SK-N-SH (cell line): ENCODE measurements at regions not wholly inside any gene's neighbourhood (a gene's known extent, or its start where the extent isn't known, plus 50 kb on each side); places are given as distances from the start of the nearest gene placed in this dataset.

Experiments
- CTCF ChIA-PET: fragments of 300-600, 350-600 bp; formaldehyde crosslinking; extraction: SDS; loops from one replicate; lab custom pipeline; 2021; lab: Yijun Ruan, JAX
- POLR2A ChIA-PET: fragments of 350-600 bp; sonication (Branson Sonifier 250); formaldehyde crosslinking; extraction: SDS; loops from one replicate; lab custom pipeline; 2020; ENCODE audit warnings: antibody characterized with exemption, inconsistent platforms; lab: Yijun Ruan, JAX
- DNase-seq: peaks from one replicate; pipeline ENCODE4 v3.0.0; 2012
- H2AFZ ChIP-seq: fragments of 200-600 bp; sonication (generic); 2 replicates; pipeline ENCODE4 v1.8.1; 2016; ENCODE audit warnings: antibody characterized with exemption, mild to moderate bottlenecking, low read depth
- H3F3A ChIP-seq: fragments of 200-600 bp; sonication (generic); replicated peaks from 2 replicates; pipeline ENCODE3; 2016; ENCODE audit warnings: antibody characterized with exemption, mild to moderate bottlenecking; ENCODE audit not compliant: insufficient read depth
- H3K27ac ChIP-seq, 2 experiments: fragments of 200-500 bp in 1 of 2; fragments of 200-600 bp in 1 of 2; sonication (Bioruptor generic) in 1 of 2; sonication (generic), shearing (Covaris generic) in 1 of 2; 2 replicates each; pipeline versions ENCODE4 v1.5.1 to v1.6.1; 2014 to 2016; ENCODE audit warnings: low read depth in 2 of 2, inconsistent platforms in 1 of 2, low read length in 1 of 2, mild to moderate bottlenecking in 1 of 2, mixed read lengths in 1 of 2
- H3K27me3 ChIP-seq: fragments of 200-600 bp; sonication (generic), shearing (Covaris generic); 2 replicates; pipeline ENCODE4 v1.6.1; 2016; ENCODE audit warnings: mixed run types; ENCODE audit not compliant: insufficient read depth
- H3K36me3 ChIP-seq, 2 experiments: fragments of 200-500 bp in 1 of 2; fragments of 200-600 bp in 1 of 2; sonication (Bioruptor generic) in 1 of 2; sonication (generic) in 1 of 2; replicated peaks in 1 of 2; 2 replicates each; pipeline versions ENCODE3 to v1.5.1; 2014 to 2016; ENCODE audit warnings: low read length in 1 of 2, mild to moderate bottlenecking in 1 of 2; ENCODE audit not compliant: insufficient read depth in 2 of 2, control insufficient read depth in 1 of 2
- H3K4me1 ChIP-seq, 2 experiments: fragments of 200-500 bp in 1 of 2; fragments of 200-600 bp in 1 of 2; sonication (Bioruptor generic) in 1 of 2; sonication (generic), shearing (Covaris generic) in 1 of 2; 2 replicates each; pipeline versions ENCODE4 v1.5.1 to v1.6.1; 2014 to 2016; ENCODE audit warnings: low read depth in 1 of 2, low read length in 1 of 2, mixed run types in 1 of 2; ENCODE audit not compliant: insufficient read depth in 2 of 2, control insufficient read depth in 1 of 2
- H3K4me2 ChIP-seq: fragments of 200-600 bp; sonication (generic), shearing (Covaris generic); 2 replicates; pipeline ENCODE4 v1.6.1; 2017; ENCODE audit warnings: mixed run types
- H3K4me3 ChIP-seq, 2 experiments: fragments of 200-500 bp in 1 of 2; fragments of 200-600 bp in 1 of 2; sonication (Bioruptor generic) in 1 of 2; sonication (generic), shearing (Covaris generic) in 1 of 2; 2 replicates each; pipeline versions ENCODE4 v1.5.1 to v1.8.1; 2014 to 2016; ENCODE audit warnings: low read depth in 2 of 2, inconsistent platforms in 1 of 2, low read length in 1 of 2, mild to moderate bottlenecking in 1 of 2, mixed read lengths in 1 of 2, moderate library complexity in 1 of 2
- H3K79me2 ChIP-seq: fragments of 200-600 bp; sonication (generic); 2 replicates; pipeline ENCODE4 v1.8.1; 2017; ENCODE audit warnings: mild to moderate bottlenecking; ENCODE audit not compliant: insufficient read depth
- H3K9ac ChIP-seq: fragments of 200-600 bp; sonication (generic); 2 replicates; pipeline ENCODE4 v1.6.1; 2017; ENCODE audit warnings: mixed run types
- H3K9me2 ChIP-seq: fragments of 200-600 bp; sonication (generic); 2 replicates; pipeline ENCODE4 v1.6.1; 2017; ENCODE audit warnings: mixed run types
- H3K9me3 ChIP-seq: fragments of 200-600 bp; sonication (generic); 2 replicates; pipeline ENCODE4 v1.6.1; 2017; ENCODE audit warnings: mixed run types, mild to moderate bottlenecking, moderate library complexity
- H4K20me1 ChIP-seq: fragments of 200-600 bp; sonication (generic); 2 replicates; pipeline ENCODE4 v1.6.1; 2017; ENCODE audit warnings: mild to moderate bottlenecking, mixed run types; ENCODE audit not compliant: insufficient read depth
- CHD2 ChIP-seq: fragments of 150-350 bp; IDR thresholded peaks from 2 replicates; pipeline ENCODE4 v1.6.1; 2018; ENCODE audit warnings: low read length; ENCODE audit not compliant: partially characterized antibody
- ELF1 ChIP-seq: IDR thresholded peaks from 2 replicates; pipeline ENCODE4 v1.4.0; 2012
- EP300 ChIP-seq, 2 experiments: IDR thresholded peaks; 2 replicates each; pipeline versions ENCODE4 v1.4.0 to v1.6.1; 2012; ENCODE audit warnings: borderline replicate concordance in 1 of 2, low read depth in 1 of 2, low read length in 1 of 2
- FOSL2 ChIP-seq: IDR thresholded peaks from 2 replicates; pipeline ENCODE4 v1.4.0; 2012; ENCODE audit warnings: low read depth, mild to moderate bottlenecking, moderate library complexity, borderline replicate concordance
- FOXJ3 ChIP-seq: sonication (generic); formaldehyde crosslinking; IDR thresholded peaks from 2 replicates; pipeline ENCODE4 v1.5.1; 2020; ENCODE audit warnings: mild to moderate bottlenecking, missing genetic modification reagents
- MXI1 ChIP-seq: IDR thresholded peaks from 2 replicates; pipeline ENCODE4 v1.6.1; 2012; ENCODE audit warnings: mild to moderate bottlenecking, low read depth, low read length, improper control_type of control experiment
- RFX5 ChIP-seq: IDR thresholded peaks from 2 replicates; pipeline ENCODE4 v1.6.1; 2012; ENCODE audit warnings: mild to moderate bottlenecking, improper control_type of control experiment, low read length
- SIN3A ChIP-seq: IDR thresholded peaks from 2 replicates; pipeline ENCODE4 v1.6.1; 2012; ENCODE audit warnings: low read depth, mild to moderate bottlenecking, low read length, moderate library complexity, borderline replicate concordance
- TAF1 ChIP-seq: IDR thresholded peaks from 2 replicates; pipeline ENCODE4 v1.6.1; 2012; ENCODE audit warnings: low read depth, mild to moderate bottlenecking, low read length, moderate library complexity, borderline replicate concordance
- TF ChIP-seq, protein P1 (sequence below): IDR thresholded peaks from 2 replicates; pipeline ENCODE4 v1.4.0; 2012; ENCODE audit warnings: low read depth, borderline replicate concordance
- TF ChIP-seq, protein P2 (sequence below): fragments of 200-600 bp; sonication (generic); IDR thresholded peaks from 2 replicates; pipeline ENCODE4 v1.6.1; 2017; ENCODE audit warnings: antibody characterized with exemption, mild to moderate bottlenecking, moderate library complexity
- TF ChIP-seq, protein P3 (sequence below): fragments of 150-350 bp; IDR thresholded peaks from 2 replicates; pipeline ENCODE4 v1.6.1; 2017; ENCODE audit warnings: antibody characterized with exemption, low read length, low read depth, borderline replicate concordance
- TF ChIP-seq, protein P4 (sequence below): IDR thresholded peaks from 2 replicates; pipeline ENCODE4 v1.6.1; 2012; ENCODE audit warnings: mild to moderate bottlenecking, low read depth, low read length, moderate library complexity

DNA sequence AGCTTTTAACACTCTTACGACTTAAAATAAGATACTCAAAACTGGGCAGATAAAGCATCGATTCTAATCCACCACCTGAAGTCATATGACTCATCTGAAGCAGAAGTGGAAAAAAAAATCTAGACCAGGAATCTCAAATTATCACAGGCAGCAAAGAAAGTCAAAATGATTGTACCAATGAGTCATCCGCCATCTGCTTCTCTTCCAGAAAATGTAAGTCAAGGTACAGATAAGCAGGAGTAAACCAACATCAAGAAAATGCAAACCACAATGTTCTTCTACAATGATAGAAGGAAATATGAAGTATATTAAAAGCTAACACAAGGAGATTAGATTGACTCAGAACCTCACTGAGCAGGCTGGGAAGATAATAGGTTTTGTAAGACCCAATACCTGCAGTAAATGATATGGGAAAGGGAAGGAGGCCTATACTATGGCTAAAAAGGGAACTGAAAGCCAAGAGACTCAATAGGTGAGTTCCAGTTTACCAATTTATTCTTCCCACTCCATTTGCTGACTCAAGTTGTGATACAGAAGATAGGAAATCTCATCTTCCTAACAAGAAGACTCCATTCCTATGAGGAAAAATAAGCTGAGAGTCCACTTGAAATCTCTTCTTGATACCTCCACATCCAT lies 88.4 kb upstream of the TET2 start (continued):
- TF ChIP-seq EP300 (IDR thresholded peaks at IDR 0.05; ENCODE audit: borderline replicate concordance in 1 of 2, low read depth in 1 of 2, low read length in 1 of 2), result peak; percentile 66 to 97
- TF ChIP-seq, protein P1, sequence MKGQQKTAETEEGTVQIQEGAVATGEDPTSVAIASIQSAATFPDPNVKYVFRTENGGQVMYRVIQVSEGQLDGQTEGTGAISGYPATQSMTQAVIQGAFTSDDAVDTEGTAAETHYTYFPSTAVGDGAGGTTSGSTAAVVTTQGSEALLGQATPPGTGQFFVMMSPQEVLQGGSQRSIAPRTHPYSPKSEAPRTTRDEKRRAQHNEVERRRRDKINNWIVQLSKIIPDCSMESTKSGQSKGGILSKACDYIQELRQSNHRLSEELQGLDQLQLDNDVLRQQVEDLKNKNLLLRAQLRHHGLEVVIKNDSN, result 0 out of 2 replicates have a peak, but pooled peaks have one; percentile 26
- TF ChIP-seq, protein P2, sequence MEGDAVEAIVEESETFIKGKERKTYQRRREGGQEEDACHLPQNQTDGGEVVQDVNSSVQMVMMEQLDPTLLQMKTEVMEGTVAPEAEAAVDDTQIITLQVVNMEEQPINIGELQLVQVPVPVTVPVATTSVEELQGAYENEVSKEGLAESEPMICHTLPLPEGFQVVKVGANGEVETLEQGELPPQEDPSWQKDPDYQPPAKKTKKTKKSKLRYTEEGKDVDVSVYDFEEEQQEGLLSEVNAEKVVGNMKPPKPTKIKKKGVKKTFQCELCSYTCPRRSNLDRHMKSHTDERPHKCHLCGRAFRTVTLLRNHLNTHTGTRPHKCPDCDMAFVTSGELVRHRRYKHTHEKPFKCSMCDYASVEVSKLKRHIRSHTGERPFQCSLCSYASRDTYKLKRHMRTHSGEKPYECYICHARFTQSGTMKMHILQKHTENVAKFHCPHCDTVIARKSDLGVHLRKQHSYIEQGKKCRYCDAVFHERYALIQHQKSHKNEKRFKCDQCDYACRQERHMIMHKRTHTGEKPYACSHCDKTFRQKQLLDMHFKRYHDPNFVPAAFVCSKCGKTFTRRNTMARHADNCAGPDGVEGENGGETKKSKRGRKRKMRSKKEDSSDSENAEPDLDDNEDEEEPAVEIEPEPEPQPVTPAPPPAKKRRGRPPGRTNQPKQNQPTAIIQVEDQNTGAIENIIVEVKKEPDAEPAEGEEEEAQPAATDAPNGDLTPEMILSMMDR, result no peak

DNA sequence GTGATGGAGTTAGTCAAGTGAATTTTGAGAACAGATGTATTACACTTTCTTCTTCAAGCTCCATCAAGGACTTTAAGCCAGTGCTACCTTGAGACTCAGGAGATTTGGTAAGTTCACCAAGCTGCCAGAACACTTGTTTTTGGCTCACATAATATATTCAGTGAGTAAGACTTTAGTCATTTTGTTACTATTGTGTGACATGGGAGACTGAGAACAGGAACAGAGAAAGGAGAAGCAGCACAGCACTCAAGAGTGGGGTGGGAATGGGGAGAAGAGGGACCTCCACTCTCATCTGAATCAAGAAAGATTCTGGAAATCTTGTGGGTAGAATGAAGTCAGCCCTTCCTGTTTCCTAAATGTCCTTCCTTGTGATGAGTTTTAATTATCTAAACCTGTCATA lies 87.3 kb upstream of the TET2 start:
- no peaks in the 10 kb centered on the region for H4K20me1 ChIP-seq
- TF ChIP-seq, protein P3, sequence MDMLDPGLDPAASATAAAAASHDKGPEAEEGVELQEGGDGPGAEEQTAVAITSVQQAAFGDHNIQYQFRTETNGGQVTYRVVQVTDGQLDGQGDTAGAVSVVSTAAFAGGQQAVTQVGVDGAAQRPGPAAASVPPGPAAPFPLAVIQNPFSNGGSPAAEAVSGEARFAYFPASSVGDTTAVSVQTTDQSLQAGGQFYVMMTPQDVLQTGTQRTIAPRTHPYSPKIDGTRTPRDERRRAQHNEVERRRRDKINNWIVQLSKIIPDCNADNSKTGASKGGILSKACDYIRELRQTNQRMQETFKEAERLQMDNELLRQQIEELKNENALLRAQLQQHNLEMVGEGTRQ, result no peak
- no peak for TF ChIP-seq FOXJ3 (CRISPR knock-in tag)
- TF ChIP-seq ELF1, result no peak
- TF ChIP-seq, protein P4, sequence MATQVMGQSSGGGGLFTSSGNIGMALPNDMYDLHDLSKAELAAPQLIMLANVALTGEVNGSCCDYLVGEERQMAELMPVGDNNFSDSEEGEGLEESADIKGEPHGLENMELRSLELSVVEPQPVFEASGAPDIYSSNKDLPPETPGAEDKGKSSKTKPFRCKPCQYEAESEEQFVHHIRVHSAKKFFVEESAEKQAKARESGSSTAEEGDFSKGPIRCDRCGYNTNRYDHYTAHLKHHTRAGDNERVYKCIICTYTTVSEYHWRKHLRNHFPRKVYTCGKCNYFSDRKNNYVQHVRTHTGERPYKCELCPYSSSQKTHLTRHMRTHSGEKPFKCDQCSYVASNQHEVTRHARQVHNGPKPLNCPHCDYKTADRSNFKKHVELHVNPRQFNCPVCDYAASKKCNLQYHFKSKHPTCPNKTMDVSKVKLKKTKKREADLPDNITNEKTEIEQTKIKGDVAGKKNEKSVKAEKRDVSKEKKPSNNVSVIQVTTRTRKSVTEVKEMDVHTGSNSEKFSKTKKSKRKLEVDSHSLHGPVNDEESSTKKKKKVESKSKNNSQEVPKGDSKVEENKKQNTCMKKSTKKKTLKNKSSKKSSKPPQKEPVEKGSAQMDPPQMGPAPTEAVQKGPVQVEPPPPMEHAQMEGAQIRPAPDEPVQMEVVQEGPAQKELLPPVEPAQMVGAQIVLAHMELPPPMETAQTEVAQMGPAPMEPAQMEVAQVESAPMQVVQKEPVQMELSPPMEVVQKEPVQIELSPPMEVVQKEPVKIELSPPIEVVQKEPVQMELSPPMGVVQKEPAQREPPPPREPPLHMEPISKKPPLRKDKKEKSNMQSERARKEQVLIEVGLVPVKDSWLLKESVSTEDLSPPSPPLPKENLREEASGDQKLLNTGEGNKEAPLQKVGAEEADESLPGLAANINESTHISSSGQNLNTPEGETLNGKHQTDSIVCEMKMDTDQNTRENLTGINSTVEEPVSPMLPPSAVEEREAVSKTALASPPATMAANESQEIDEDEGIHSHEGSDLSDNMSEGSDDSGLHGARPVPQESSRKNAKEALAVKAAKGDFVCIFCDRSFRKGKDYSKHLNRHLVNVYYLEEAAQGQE, result no peak
- TF ChIP-seq RFX5, result no peak
- TF ChIP-seq MXI1, result no peak
- TF ChIP-seq, protein P1, result no peak
- TF ChIP-seq SIN3A, result no peak
- TF ChIP-seq, protein P2, result no peak
- TF ChIP-seq CHD2, result no peak
- no peak for TF ChIP-seq FOSL2
- TF ChIP-seq TAF1, result no peak
- no peak overlapping the region for H3K27ac ChIP-seq
- H3K4me3 ChIP-seq, result no peak overlapping the region
- no peaks in the 10 kb centered on the region for H3K27me3 ChIP-seq
- H3K79me2 ChIP-seq, result no peaks in the 10 kb centered on the region
- H3K4me2 ChIP-seq, result no peak overlapping the region
- H3K36me3 ChIP-seq, result no peaks in the 10 kb centered on the region
- H3K9me2 ChIP-seq, result no peaks in the 10 kb centered on the region
- CTCF ChIA-PET, result no interaction called here
- no peak overlapping the region for H3K9ac ChIP-seq
- DNase-seq, result no peak
- peaks cover 23% of the 10 kb centered on the region for H3F3A ChIP-seq
- no peaks in the 10 kb centered on the region for H3K9me3 ChIP-seq
- no peak overlapping the region for H2AFZ ChIP-seq
- peaks cover 0 to 17% of the 10 kb centered on the region in 2 experiments; a peak in 2 of 4 replicates for H3K4me1 ChIP-seq
- POLR2A ChIA-PET, result no interaction called here
